GM19438 (cell line): ENCODE measurements at regions not wholly inside any gene's neighbourhood (a gene's known extent, or its start where the extent isn't known, plus 50 kb on each side); places are given as distances from the start of the nearest gene placed in this dataset.

ENCODE experiments used
- ATAC-seq: cut with Tn5 transposase; IDR thresholded peaks from one replicate; pipeline ENCODE4 v1.9.1; 2021; ENCODE audit warnings: low read depth; ENCODE audit not compliant: unreplicated experiment

DNA sequence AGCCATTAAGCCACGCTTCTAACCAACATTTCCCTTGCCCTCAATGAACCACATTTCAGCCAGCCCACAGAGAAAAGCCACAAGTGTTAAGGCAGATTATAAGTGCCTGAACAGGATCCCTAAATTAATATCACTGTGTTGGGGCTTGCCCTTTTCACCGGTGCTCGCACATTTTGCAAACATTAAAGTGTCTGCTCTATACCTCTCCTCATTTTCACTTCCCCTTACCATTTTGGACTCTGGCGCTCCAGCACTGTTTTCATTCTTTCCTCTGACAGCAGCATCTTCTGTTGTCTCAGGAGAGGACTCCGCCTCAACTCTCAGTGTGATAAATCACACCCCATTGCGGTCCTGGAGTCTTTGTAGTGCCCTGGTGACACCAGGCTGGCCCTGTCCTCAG, 274.2 kb downstream of the BAMBI start:
- peak; percentile 58 for ATAC-seq

DNA sequence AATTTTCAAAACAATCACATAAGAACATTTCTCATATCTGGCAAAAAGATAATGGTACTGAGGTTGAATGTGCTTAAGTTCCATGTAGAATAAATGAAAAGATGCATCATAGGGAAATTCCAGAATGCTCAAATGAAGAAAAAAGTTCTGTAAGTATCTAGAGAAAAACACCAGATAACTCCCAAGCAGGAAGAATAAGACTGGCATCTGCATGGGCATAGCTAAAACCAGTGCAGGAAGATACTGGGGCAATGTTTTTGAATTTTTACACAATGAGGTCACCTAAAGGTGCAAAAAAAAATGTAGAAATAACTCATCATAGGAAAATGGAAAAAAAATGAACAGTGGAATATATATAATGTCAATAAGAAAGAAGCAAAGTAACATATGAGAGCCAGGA, 275.2 kb downstream of the BAMBI start:
- ATAC-seq = no peak

DNA sequence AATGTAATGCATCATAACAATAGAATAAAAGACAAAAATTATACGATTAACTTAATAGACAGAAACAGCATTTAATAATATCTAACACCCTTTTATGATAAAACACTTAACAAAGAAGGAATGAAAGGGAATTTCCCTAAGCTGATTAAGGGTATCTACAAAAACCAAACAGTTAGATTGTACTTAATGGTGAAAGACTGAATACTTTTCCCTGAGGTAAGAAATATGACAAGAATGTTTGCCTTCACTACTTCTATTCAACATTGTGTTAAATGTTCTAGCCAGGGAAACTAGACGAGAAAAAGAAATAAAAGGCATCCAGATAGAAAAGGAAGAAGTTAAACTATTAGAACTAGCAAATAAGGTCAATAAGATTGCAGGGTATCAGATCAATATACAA, 276.9 kb downstream of the BAMBI start:
- ATAC-seq = no peak

DNA sequence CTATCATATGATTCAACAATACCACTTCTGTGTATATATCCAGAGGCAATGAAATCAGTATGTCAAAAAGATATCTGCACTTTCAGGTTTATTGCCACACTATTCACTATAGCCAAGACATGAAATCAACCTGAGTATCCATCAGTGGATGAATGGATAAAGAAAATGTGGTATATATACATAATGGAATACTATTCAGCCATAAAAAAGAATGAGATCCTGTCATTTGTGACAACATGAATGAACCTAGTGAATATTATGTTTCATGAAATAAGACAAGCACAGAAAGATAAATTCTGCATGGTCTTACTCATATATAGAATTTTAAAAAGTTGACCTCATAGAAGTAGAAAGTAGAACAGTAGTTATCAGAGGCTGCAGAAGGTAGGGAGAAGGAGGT, 281.1 kb downstream of the BAMBI start:
- no peak for ATAC-seq

DNA sequence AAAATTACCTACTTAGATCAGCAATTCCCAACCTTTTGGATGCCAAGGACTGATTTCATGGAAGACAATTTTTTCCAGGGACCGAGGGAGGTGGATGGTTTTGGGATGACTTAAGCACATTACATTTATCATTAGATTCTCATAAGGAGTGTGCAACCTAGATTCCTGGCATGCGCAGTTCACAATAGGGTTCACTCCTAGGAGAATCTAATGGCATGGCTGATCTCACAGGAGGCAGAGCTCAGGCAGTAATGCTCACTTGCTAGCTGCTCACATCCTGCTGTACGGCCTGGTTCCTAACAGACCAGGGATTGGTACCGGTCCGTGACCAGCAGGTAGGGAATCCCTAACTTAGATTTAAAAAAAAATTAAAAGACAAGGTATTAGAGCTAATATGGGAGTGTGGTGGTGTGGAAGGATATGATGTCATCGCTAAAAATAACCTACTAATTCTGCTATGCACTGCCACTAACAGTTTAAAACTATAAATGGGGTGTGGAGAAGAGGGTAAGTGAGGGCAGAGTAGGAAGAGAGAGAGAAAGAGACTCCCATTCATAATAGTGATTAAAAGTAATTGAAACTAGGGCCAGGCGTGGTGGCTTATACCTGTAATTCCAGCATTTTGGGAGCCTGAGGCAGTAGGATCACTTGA, 282.7 kb downstream of the BAMBI start:
- ATAC-seq = no peak

DNA sequence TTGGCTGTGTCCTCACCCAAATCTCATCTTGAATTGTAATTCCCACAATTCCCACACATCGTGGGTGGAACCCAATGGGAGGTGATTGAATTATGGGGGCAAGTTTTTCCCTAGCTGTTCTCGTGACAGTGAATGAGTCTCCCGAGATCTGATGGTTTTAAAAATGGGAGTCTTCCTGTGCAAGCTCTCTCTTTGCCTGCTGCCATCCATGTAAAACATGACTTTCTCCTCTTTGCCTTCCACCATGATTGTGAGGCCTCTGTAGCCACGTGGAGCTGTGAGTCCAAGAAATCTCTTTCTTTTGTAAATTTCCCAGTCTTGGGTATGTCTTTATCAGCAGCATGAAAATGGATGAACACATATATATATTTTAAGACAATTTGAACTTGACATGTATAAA, 285.4 kb downstream of the BAMBI start:
- ATAC-seq = no peak

DNA sequence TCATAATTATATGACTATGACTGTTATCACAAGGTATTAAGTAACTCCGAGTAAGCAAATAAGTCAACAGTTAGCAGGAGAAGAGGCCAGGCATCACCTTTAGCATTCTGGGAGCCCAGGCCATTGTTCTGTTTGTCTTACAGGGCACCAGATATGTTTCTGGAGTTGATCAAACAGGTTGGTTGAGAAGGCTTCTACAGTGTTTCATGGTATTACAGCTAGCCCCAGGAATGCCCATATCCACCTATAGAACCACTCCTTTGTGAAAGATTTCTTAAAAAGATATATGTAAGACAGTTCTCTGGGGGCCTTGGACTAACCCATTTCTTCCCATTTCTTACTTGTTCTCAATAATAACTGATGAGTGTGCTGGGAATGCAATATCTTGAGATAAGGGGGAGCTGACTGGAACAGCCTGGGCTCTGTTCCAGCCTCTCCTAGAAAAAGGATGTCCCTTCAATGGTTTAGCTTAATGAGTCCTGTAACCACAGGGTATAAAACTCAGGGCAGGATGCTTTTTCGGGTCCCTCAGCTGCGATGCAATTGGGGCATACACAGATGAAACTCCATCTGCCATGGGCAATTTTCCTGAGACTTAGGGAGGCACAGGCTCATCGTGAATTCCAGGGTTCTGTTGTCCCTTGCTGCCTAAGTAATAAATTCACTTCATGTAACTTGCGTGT, 286.4 kb downstream of the BAMBI start:
- no peak for ATAC-seq

DNA sequence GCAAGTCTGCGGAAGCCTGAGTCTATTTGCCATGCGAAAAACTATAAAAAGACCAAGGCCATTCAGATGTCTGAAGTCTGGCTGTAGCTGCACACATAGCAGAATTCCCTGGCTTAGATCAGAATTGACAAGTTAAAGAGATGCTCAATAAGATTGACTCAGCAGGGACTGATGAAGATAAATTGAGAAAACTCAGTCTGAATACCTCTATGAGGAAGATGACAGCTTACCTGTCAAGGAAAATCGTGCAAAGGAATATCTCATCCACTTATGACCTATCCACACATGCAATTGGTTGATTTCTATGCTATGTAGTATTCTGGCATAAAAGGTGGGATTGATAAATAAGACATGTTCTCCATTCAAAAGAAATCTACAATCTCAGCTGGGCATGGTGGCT, 288.6 kb downstream of the BAMBI start:
- no peak for ATAC-seq

DNA sequence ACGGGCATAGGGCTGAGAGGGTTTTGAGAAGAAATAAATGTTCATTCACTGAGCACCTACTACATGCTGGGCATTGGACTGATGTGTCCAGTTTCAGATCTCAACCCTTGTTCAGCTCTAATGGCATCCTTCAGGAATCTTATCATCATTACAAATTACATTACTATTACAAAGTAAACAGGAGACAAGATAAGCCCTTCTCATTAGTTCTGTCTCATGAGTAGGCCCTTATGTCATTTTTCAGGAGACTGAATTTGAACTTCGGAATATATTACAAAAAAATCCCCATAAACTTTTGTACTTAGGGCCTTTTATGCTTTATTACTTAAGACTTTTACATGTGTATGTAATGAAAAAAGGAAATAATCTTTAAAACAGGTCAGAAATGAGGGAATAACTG, 289.7 kb downstream of the BAMBI start:
- no peak for ATAC-seq

DNA sequence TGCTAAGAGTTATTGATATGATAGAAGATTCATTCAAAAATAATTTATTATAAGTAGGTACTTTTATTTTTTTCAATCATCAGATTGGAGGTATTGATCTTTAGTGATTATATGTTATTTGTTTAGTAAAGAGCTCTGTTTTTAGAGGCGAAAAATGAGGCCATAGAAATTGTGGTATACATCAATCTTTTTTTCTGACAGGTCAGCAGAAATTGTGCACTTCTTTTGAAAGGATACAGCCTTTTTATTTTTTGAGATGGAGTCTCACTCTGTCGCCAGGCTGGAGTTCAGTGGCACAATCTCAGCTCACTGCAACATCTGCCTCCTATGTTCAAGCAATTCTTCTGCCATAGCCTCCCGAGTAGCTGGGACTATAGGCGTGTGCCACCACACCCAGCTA, 292.1 kb downstream of the BAMBI start:
- no peak for ATAC-seq

DNA sequence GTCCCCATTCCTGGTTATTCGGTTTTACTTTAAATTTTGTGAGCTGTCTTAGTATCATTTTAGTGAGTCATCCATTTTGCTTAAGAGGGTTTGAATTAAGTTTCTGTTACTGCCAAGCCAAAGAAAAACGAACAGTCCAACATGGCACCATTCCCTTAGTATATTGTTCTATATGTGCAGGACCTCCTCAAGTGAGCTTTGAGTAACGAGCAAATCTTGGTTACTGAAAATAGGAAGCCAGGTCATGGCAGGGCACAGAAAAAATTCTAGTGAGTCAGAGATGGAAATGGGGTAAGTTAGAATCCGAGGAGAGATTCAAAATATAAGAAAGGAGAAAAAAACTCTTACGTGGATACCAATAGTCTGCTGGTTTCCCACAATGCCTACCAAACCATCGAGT, 292.9 kb downstream of the BAMBI start:
- no peak for ATAC-seq

DNA sequence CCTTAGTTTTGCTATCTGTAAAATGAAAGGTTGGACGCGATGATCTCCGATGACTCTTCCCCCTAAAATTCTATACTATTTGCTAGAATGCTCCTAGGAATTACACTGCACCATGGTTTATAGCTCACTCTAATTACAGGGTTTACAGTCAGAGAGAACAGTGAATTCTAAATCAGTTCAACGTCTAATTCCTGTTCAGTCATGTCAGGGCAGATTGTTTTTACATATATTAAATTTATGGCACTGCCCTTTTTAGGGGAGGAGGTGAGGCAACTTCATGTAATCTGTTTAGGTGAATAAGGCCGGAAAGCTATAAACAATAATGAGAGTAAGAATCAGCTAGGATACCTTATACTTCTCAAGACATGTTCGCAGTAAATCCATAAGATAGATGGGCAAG, 293.9 kb downstream of the BAMBI start:
- no peak for ATAC-seq

DNA sequence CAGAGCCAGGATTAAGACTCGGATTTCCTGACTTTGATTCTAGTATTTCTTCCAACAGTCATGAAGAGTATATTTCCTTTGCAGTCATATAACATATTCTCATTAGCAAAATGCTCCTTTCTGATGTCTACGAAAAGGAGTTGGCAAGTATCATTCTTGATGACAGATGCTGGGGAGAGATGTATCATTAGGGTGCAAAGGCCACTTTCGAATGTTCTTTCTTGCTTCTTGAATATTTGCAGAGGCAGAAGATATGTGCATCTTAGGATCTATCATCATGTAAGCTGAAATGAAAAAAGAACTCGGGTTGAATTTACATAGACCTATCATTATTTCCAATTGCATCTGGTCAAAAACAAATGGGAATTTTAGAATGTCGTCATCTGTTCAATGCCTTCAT, 294.4 kb downstream of the BAMBI start:
- no peak for ATAC-seq

DNA sequence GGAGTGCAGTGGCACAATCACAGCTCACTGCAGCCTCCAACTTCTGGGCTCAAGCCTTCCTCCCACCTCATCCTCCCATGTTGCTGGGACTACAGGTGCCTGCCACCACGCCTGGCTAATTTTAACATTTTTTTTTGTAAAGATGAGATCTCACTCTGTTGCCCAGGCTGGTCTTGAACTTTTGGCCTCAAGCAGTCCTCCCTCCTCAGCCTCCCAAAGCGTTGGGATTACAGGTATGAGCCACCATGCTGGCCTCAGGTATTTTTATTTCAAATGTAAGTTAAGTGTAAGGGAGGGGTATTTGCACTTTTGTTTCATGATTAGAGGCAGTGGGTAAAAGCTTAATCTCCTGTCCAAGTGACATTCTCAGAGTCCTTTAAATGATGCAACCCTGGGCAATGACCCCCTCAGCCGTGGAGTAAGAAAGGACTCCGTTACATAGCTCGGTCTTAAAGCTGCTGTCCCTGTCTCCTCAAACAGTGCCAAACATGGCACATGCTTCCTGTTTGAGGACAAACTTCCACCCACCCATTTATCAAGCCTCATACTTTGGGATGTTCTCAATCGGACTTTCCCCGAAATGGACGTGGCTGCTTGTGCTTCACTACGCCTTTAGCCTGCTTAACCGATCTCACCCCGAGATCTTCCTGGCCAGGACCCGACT, 296.1 kb downstream of the BAMBI start:
- no peak for ATAC-seq

DNA sequence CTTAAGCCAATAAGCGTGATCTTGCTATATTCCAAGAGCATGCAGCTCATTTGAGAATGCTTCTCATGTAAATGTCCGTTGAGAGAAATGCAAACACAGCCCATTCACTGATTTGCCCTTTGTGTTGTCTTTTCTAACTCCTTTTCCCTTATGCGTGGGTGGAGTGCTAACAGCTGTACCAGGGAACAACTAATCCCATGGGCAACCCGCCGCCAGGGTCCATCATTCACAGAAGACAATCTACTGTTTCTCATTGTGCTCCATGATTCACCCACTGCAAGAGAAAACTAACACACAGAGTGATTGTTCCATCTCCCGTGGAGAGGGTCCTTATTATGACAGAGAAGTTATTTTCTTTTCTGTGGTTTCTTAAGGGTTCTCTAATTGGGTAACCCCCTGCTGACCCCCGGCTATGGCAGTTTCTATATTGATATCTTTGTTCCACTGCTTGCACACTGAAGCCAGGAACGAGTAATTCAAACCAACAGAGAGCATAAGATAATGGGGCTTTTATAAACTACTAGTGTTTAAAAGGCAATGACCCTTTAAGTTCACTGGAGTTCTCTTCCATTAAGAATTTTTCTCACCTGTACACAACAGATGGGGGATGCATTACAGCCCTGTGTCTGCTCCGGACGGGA, 298.7 kb downstream of the BAMBI start:
- no peak for ATAC-seq

DNA sequence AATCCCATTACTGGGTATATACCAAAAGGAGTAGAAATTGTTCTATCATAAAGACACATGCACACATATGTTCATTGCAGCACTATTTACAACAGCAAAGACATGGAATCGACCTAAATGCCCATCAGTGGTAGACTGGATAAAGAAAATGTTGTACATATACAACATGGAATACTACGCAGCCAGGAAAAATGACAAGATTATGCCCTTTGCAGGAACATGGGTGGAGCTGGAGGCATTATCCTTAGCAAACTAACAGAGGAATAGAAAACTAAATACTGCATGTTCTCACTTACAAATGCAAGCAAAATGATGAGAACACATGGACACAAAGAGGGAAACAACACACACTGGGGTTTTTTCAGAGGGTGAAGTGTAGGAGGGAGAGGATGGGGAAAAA, 300.2 kb downstream of the BAMBI start:
- no peak for ATAC-seq

DNA sequence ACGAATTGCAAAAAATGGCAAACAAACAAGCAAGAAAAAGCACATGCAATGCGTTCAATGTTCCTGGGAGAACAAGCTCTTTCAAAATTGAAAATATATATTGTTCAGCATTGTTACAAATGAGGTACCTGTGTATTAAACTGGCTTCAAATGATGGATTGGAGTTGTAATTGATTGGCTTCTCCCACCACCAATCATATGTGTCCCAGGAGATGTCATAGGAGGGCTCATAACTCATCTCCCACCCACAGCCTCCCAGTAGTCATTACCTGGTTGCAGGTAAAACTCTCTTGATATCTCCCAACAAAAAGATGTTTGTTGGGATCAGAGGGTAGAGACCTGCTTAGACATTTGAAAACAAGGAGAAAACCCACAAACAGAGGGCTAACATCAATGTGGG, 302.9 kb downstream of the BAMBI start:
- ATAC-seq = no peak

DNA sequence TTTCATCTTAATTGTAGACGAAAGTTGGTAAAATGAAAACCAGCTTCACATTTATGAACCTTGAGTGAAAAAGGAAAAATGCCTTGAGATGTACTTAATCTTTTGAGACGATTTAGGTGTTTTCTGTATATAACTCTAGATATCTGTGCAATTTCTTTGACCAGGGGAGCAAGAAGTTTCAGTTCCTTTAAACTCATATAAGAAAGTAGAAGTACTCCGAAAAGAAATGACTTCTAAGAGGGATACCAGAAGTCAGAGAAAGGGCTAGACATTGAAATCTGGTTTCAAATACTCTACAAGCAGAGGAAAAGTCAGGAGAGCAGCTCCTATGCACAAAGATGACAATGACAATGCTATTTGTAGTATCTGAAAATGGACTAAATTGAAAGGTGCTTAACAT, 303.7 kb downstream of the BAMBI start:
- ATAC-seq = peak; percentile 52

DNA sequence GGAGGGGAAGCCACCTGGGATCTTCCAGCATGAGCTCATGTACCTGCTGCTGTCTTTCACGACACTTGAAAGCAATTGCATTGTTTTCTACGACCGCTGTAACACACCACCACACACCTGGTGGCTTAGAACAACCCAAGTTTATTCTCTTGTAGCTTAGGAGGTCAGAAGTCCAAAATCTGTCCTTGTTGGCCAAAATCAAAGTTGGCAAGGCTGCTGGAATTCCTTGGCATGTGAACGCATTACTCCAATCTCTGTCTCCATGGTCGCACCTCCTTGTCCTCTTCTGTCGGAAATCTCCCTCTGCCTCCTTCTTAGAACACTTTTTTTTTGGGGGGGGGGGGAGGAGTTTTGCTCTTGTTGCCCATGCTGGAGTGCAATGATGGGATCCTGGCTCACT, 305.7 kb downstream of the BAMBI start:
- ATAC-seq = no peak

DNA sequence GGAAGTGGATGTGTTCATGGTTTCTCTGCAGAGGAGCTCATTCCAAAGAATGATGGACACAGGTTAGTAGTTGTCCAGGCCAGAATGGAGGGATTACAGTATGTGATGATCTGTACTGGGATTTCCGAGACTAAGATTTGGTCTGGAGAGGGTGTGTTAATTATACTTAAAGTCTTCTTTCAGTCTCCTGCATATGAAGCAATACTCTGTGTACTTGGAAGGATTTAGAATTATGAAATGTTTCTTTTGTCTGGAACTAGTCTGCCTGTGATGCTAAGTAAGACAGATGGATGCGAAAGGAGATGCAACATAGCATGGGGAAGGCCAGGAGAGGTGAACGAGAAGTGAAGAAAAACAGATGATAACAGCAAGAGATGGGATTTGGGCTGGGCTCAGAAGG, 305.1 kb upstream of the LYZL1 start:
- no peak for ATAC-seq

DNA sequence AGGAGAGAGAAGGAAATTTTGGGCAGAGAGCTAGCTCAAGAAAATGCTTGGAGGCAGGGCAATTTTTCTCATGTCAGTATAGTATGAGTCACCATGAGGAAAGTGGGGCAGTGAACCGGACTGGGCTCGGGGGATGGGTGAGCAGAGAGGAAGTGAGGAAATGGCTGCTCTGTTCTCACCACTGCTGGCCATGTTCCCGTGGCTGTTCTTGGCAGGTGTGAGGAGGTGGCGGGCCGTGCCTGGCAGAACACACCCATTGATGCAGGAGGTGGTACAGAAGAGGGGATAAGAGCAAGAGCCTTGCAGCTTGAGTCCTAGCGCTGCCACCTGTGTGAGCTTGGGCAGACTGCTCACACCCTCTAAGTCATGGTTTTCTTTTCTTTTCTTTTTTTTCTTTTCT, 304.4 kb upstream of the LYZL1 start:
- peak; percentile 76 for ATAC-seq
